ENCODE measurements at regions not wholly inside any gene's neighbourhood (a gene's known extent, or its start where the extent isn't known, plus 50 kb on each side); places are given as distances from the start of the nearest gene placed in this dataset.
"Not testable (repeated sequence)": the region's sequence is repeated elsewhere in the genome, so short reads cannot be mapped to it uniquely, and the experiment has no call there.

DNA sequence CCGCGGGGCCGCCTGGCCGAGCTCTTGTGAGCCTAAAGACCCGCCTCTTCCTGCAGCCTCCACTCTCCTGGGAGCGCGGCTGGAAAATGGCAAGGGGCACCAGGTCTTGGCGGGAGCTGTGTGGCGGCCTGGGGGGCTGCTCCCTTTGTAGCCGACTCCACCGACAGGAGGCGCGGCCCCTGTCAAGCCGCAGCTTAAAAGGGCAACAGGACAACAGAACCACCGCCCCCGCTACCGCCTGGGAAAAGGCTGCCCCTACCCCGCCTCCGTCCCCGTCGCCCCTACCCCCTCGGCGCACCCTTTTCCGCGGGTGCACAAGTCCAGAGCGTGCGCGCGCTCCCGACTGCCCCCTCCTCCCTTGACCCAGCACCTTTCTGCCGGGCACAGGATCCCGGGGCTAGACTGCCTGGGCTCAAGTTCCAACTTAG, 60.3 kb downstream of the GOLGA8K start:
- in situ Hi-C loops (cut with HindIII; ENCODE audit: low pct_ligation_motif_present, low sequenced_read_pairs); H3K27me3 ChIP-seq (replicated peaks); H3K36me3 ChIP-seq (replicated peaks); H3K27ac ChIP-seq; H3K4me3 ChIP-seq (ENCODE audit: low read depth, low read length); DNase-seq: not testable (repeated sequence)
- peak; percentile 12 for TF ChIP-seq CTCF (IDR thresholded peaks at IDR 0.05; ENCODE audit: low read depth, low read length, missing control alignments)

- in situ Hi-C loops (cut with HindIII; ENCODE audit: low pct_ligation_motif_present, low sequenced_read_pairs); H3K27ac ChIP-seq; DNase-seq; H3K4me3 ChIP-seq (ENCODE audit: low read depth, low read length); H3K36me3 ChIP-seq (replicated peaks); H3K27me3 ChIP-seq (replicated peaks): not testable (repeated sequence)
These were observed 60.8 kb downstream of the GOLGA8K start for GRCh38 chr15:32342268-32342667.

DNA sequence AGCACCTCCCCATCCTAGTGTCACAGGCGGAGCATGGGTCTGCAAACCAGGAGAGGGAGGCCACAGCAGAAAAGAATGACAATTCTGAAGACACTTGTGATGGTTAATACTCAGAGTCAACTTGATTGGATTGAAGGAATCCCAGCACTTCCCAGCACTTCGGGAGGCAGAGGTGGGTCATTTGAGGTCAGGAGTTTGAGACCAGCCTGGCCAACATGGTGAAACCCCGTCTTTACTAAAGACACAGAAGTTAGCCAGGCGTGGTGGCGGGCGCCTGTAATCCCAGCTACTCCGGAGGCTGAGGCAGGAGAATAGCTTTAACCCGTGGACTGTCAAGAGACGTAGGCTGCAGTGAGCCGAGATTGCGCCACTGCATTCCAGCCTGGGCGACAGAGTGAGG, 61.6 kb downstream of the GOLGA8K start:
- DNase-seq; H3K27ac ChIP-seq; H3K27me3 ChIP-seq (replicated peaks); H3K4me3 ChIP-seq (ENCODE audit: low read depth, low read length); in situ Hi-C loops (cut with HindIII; ENCODE audit: low pct_ligation_motif_present, low sequenced_read_pairs); H3K36me3 ChIP-seq (replicated peaks): not testable (repeated sequence)

DNA sequence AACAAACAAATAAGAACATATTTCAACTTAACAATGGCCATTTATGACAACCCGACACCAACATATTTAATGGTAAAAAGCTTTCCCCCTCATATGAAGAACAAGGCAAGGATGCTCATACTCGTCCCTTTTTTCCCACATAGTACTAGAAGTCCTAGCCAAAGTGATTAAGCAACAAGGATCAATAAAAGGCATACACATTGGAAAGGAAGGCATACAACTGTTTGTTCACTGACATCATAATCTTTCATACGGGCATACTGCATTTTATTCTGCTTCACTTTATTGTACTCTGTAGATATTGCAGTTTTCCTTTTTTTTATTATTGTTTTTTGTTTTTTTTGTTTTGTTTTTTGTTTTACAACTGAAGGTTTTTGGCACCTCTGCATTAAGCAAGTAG, 66.3 kb downstream of the GOLGA8K start:
- H3K36me3 ChIP-seq (replicated peaks); DNase-seq; in situ Hi-C loops (cut with HindIII; ENCODE audit: low pct_ligation_motif_present, low sequenced_read_pairs); H3K27ac ChIP-seq; H3K4me3 ChIP-seq (ENCODE audit: low read depth, low read length); H3K27me3 ChIP-seq (replicated peaks): not testable (repeated sequence)

DNA sequence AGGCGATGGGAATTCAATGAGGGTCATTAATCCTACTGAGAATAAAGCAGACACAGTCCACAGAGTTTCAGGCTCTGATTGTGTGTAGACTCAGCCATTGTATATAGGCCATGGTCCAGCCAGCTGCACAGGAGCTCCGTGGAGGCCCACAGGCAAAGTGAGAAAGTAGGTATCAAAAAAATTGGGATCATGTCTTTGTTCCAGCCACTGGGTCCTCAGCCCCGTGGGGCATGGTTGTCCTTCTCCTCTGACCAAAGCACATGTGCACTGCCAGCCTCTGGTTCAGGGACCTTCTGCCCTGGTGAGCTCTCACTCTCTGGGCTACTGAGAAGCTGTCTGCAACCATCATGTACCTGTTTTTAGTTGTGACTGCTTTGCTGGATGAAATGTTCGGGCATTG, 79.7 kb downstream of the GOLGA8K start:
- in situ Hi-C loops (cut with HindIII; ENCODE audit: low pct_ligation_motif_present, low sequenced_read_pairs); H3K27me3 ChIP-seq (replicated peaks); H3K27ac ChIP-seq; H3K4me3 ChIP-seq (ENCODE audit: low read depth, low read length); H3K36me3 ChIP-seq (replicated peaks); DNase-seq: not testable (repeated sequence)

GRCh38 chr15:32319247-32319646, 83.8 kb downstream of the GOLGA8K start:
- H3K27me3 ChIP-seq (replicated peaks); in situ Hi-C loops (cut with HindIII; ENCODE audit: low pct_ligation_motif_present, low sequenced_read_pairs); H3K4me3 ChIP-seq (ENCODE audit: low read depth, low read length); H3K36me3 ChIP-seq (replicated peaks); DNase-seq; H3K27ac ChIP-seq: not testable (repeated sequence)

DNA sequence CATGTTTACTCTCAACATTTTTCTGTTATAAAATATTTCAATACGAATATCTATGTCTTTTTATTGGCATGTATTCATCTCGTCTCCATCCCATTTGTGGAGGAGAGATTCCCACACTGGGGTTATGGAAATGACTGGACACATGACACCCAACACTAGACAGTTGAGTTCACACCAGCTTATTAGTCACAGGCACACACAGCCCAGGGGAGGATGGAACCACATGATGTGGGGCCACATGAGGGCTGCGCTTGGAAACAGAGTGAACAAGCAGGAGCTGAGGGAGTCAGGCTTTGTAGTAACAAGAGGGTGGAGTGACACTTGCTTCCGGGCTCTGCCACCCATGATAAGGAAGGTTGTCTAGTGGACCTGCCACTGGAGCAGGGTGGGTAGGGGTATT, 86.6 kb downstream of the GOLGA8K start:
- H3K27me3 ChIP-seq (replicated peaks); in situ Hi-C loops (cut with HindIII; ENCODE audit: low pct_ligation_motif_present, low sequenced_read_pairs); DNase-seq; H3K36me3 ChIP-seq (replicated peaks); H3K4me3 ChIP-seq (ENCODE audit: low read depth, low read length); H3K27ac ChIP-seq: not testable (repeated sequence)

GRCh38 chr15:32315079-32315939, 87.8 kb downstream of the GOLGA8K start:
- H3K4me3 ChIP-seq (ENCODE audit: low read depth, low read length); H3K27me3 ChIP-seq (replicated peaks); DNase-seq; H3K36me3 ChIP-seq (replicated peaks); H3K27ac ChIP-seq; in situ Hi-C loops (cut with HindIII; ENCODE audit: low pct_ligation_motif_present, low sequenced_read_pairs): not testable (repeated sequence)

- H3K36me3 ChIP-seq (replicated peaks); in situ Hi-C loops (cut with HindIII; ENCODE audit: low pct_ligation_motif_present, low sequenced_read_pairs); DNase-seq; H3K27me3 ChIP-seq (replicated peaks); H3K4me3 ChIP-seq (ENCODE audit: low read depth, low read length); H3K27ac ChIP-seq: not testable (repeated sequence)
These were observed 89.5 kb downstream of the GOLGA8K start for GRCh38 chr15:32313446-32314209.

DNA sequence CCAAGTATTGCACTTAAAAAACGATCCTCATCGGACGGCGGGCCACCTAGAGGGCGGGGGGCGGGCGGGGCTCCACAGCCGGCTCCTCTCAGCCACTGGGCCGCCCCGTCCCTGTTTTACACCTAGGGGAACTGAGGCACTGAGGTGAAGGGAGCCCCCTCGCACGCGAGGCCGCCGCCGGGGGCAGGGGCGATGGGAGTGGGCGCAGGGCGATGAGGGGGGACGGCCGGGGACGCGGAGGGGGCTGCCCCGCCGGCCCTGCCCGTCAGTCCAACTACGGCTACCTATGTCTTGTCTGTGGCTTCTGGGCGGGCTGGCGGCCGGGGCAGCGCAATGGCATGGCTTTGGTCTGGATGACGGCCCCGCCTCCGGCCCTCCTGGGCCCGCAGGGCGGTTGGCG, 90.4 kb downstream of the GOLGA8K start:
- H3K27me3 ChIP-seq (replicated peaks); H3K36me3 ChIP-seq (replicated peaks); H3K4me3 ChIP-seq (ENCODE audit: low read depth, low read length); DNase-seq; in situ Hi-C loops (cut with HindIII; ENCODE audit: low pct_ligation_motif_present, low sequenced_read_pairs); H3K27ac ChIP-seq: not testable (repeated sequence)

DNA sequence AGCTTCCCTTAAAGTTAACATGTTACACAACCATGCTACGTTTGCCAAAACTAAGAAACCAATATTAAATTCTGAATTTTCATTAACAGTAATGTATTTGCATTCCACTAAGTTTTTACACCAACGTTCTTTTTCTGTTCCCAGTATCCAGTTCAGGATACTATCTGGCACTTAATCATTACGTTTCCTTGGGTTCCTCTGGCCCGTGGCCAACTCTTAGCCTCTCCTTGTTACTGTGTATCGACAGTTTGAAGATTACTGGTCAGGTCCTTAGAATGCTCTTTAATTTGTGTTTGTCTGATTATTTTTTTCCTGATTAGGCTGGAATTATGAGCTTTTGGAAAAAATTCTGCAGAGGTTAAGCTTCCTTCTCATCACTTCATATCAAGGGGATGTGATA, 95.5 kb downstream of the GOLGA8K start:
- in situ Hi-C loops (cut with HindIII; ENCODE audit: low pct_ligation_motif_present, low sequenced_read_pairs); H3K4me3 ChIP-seq (ENCODE audit: low read depth, low read length); H3K27me3 ChIP-seq (replicated peaks); H3K36me3 ChIP-seq (replicated peaks); DNase-seq; H3K27ac ChIP-seq: not testable (repeated sequence)

DNA sequence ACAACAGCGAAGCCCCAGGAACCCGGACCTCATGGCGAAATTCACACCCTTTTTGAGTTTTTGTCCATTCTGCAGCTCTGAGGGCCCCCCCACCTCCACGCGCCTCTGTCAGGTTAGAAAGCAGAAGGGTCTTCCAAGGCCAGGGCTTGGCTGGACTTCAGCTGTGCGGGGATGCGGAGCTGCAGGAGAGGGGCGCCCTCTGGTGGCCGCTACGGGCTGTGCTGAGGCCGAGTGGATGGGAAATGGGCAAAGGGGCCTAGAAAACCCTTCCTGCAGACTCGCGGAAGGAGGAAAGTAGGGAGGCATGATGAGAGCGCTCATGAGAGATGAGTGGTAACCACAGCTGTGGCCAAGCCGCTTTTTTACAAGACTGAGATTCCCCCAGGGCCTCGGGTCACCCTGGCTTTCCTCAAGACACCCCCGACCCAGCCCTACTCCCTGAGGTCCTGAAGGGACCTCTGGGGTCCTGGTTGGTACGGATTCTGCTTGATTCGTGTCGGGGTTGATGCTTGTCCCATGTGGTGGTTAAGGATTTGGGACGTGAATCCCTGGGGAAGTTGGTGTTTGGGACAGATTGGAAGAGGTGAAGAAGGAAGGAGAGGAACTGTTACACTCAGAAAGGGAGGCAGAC, 126.8 kb downstream of the GOLGA8K start:
- DNase-seq; H3K36me3 ChIP-seq (replicated peaks); in situ Hi-C loops (cut with HindIII; ENCODE audit: low pct_ligation_motif_present, low sequenced_read_pairs); H3K27me3 ChIP-seq (replicated peaks); H3K4me3 ChIP-seq (ENCODE audit: low read depth, low read length); H3K27ac ChIP-seq: not testable (repeated sequence)

GRCh38 chr15:32253958-32254357, 149.1 kb downstream of the GOLGA8K start:
- H3K27me3 ChIP-seq (replicated peaks); H3K36me3 ChIP-seq (replicated peaks); H3K27ac ChIP-seq; DNase-seq; H3K4me3 ChIP-seq (ENCODE audit: low read depth, low read length); in situ Hi-C loops (cut with HindIII; ENCODE audit: low pct_ligation_motif_present, low sequenced_read_pairs): not testable (repeated sequence)

All from brain microvascular endothelial cell (primary cell).